Astrocyte of the spinal cord (primary cell): ENCODE measurements at regions not wholly inside any gene's neighbourhood (a gene's known extent, or its start where the extent isn't known, plus 50 kb on each side); places are given as distances from the start of the nearest gene placed in this dataset.
A peak's percentile ranks its signal among the peaks of the same experiment; 100 is the strongest.
"Not testable (repeated sequence)": the region's sequence is repeated elsewhere in the genome, so short reads cannot be mapped to it uniquely, and the experiment has no call there.

Experiments
- DNase-seq: peaks from one replicate; pipeline ENCODE4 v3.0.0; 2011; ENCODE audit warnings: low read depth, low spot score
- H3K4me3 ChIP-seq: 2 replicates; pipeline ENCODE4 v1.5.1; 2011; ENCODE audit warnings: low read depth, mild to moderate bottlenecking, low read length, moderate library complexity
- in situ Hi-C: cut with HindIII; loops from 2 replicates; pipeline ENCODE4 v1.10.0; 2017; ENCODE audit warnings: low sequenced_read_pairs
- TF ChIP-seq, protein P1 (sequence below): IDR thresholded peaks from 2 replicates; pipeline ENCODE4 v1.5.1; 2012; ENCODE audit warnings: low read depth, mild to moderate bottlenecking, low read length, inconsistent platforms

DNA sequence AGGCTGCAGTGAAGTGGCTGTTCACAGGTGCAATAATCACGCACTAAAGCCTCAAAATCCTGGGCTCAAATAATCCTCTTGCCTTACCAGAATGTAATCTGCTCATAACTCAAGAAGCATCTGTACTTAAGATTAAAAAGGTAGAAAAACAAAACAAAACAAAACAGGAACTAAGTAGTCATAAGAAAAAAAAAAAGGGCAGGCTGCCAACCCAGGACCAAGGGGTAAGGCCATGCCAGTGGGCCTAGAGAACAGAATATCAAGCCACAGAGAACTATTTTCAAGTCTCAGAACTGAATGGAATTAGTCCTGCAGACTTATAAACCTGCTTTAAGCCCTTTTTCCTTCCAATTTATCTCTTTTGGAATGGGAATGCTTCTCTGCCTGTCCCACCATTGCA lies 64.8 kb upstream of the TBC1D3K start:
- in situ Hi-C loops: no loop called here
- no peak overlapping the region for H3K4me3 ChIP-seq
- TF ChIP-seq, protein P1, sequence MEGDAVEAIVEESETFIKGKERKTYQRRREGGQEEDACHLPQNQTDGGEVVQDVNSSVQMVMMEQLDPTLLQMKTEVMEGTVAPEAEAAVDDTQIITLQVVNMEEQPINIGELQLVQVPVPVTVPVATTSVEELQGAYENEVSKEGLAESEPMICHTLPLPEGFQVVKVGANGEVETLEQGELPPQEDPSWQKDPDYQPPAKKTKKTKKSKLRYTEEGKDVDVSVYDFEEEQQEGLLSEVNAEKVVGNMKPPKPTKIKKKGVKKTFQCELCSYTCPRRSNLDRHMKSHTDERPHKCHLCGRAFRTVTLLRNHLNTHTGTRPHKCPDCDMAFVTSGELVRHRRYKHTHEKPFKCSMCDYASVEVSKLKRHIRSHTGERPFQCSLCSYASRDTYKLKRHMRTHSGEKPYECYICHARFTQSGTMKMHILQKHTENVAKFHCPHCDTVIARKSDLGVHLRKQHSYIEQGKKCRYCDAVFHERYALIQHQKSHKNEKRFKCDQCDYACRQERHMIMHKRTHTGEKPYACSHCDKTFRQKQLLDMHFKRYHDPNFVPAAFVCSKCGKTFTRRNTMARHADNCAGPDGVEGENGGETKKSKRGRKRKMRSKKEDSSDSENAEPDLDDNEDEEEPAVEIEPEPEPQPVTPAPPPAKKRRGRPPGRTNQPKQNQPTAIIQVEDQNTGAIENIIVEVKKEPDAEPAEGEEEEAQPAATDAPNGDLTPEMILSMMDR: no peak
- no peak for DNase-seq

DNA sequence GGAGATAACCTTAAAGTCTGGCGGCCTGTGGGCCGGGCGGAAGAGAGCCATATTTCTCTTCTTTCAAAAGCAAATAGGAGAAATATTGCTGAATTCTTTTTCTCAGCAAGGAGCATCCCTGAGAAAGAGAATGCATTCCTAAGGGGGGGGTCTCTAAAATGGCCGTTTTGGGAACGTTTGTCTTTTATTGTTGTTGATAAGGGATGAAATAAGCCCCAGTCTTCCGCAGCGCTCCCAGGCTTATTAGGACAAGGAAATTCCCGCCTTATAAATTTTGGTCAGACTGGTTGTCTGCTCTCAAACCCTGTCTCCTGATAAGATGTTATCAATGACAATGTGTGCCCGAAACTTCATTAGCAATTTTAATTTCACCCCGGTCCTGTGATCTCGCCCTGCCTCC lies 65.8 kb upstream of the TBC1D3K start:
- DNase-seq, in situ Hi-C loops, H3K4me3 ChIP-seq: not testable (repeated sequence)

DNA sequence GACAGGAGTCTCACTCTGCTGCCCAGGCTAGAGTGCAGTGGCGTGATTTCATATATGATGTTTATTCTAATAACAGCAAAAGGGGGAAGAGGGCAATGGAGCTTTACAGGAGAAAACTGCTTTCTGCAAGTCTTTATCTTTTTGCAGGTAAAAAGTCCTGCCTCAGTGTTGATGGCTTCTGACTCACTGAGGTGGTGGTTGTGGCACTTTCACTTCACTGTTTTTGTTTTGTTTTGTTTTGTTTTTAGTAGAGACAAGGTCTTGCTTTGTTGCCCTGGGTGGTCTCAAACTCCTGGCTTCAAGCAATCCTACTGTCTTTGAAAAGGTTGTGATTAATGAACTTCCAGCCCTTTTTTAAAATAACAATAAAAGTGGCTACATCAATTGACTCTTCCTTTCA lies 68.0 kb upstream of the TBC1D3K start:
- TF ChIP-seq, protein P1: no peak
- H3K4me3 ChIP-seq: no peak overlapping the region
- in situ Hi-C loops: no loop called here
- DNase-seq: no peak

DNA sequence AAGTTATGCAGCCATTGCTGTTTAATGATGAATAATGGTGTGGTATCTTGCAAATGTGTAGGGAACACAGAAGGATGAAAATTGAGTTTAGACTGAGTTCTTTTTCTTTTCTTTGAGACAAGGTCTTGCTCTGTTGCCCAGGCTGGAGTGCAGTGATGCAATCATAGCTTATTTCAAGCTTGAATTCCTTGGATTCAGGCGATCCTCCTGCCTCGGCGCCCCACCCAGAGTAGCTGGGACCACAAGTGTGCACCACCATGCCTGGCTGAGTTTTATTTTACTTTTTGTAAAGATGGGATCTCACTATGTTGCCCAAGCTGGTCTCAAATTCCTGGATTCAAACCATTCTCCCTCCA lies 74.6 kb upstream of the TBC1D3K start:
- TF ChIP-seq, protein P1: no peak
- no peak for DNase-seq
- in situ Hi-C loops: no loop called here
- H3K4me3 ChIP-seq: no peak overlapping the region

DNA sequence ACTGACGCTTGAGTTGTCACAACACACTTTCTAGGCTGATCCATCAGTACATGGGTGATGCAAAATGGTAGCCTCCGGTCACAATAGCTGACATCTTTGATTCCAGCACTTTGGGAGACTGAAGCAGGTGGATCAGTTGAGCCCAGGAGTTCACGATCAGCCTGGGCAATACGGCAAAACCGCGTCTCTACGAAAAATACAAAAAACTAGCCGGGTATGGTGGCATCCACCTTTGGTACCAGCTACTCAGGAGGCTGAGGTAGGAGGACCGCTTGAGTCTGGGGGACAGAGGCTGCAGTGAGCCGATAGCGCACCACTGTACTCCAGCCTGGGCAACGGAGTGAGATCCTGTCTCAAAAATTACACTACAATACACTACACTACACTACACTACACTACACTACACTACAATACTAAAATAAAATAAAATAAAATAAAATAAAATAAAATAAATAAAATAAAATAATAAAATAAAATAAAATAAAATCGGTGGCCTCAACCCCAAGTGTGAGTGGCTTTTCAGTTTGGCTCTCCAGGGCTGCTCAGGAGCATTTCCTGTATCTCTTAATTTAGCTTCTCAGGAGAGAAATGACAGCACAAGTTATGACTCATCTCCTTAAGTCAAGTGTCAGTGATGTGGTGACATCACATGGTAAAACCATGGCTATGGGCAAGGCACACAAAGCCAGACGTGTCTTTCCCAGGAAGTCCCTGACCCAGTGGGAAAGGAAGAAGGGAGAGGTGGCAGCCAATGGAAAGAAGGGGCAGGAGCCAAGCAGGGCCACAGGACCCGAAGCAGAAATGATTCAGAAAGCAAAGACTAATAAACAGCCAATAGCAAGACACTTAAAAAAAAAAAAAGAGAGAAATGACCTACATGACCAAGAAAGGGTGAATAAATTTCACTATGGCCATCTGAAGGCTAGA lies 75.3 kb upstream of the TBC1D3K start:
- in situ Hi-C loops: no loop called here
- TF ChIP-seq, protein P1: no peak
- peak; percentile 84 for DNase-seq
- no peak overlapping the region for H3K4me3 ChIP-seq

DNA sequence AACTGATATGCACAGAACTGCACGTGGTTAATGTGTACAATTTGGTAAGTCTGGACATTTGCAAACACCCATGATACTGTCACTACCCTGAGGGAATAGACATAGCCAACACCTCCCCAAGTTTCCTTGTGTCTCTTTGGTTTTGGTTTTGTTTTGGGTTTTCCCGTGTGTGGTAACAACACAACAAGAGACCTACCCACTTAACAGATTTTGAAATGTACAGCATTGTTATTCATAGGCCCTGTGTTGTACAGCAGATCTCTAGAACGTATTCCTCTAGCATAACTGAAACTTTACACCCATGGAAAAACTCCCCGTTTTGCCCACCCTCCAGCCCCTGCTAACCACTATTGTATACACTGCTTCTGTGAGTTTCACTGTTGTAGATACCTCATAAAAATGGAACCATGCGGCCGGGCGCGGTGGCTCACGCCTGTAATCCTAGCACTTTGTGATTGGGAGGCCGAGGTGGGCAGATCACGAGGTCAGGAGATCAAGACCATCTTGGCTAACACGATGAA lies 76.3 kb upstream of the TBC1D3K start:
- TF ChIP-seq, protein P1: no peak
- no peak overlapping the region for H3K4me3 ChIP-seq
- in situ Hi-C loops: no loop called here
- DNase-seq: no peak

DNA sequence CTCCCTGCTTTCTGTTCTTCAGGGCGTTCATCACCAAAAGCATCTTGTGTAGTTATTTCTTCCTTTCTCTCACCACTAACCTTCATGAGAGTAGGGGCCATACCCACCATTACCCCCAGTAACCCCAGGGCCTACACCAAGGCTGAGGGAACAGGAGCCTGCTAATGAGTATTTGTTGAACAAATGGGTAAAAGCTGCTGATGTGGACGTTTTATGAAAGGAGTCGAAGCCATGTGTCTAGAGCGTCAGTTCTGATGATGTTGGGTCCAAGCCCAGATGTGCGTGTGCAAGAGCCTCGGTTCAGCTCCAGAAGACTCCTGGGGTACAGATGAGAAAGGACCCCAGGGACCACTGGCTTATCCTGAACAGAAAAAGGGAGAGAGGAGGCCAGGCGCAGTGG lies 77.1 kb upstream of the TBC1D3K start:
- H3K4me3 ChIP-seq: no peak overlapping the region

More for the DNA sequence above, 77.1 kb upstream of the TBC1D3K start:
- TF ChIP-seq, protein P1: no peak
- in situ Hi-C loops: no loop called here
- DNase-seq: no peak
